GM23338 (cell line): ENCODE measurements at regions not wholly inside any gene's neighbourhood (a gene's known extent, or its start where the extent isn't known, plus 50 kb on each side); places are given as distances from the start of the nearest gene placed in this dataset.
A peak's percentile ranks its signal among the peaks of the same experiment; 100 is the strongest.
"Not testable (repeated sequence)": the region's sequence is repeated elsewhere in the genome, so short reads cannot be mapped to it uniquely, and the experiment has no call there.

ENCODE experiments used
- ATAC-seq: fragments of 200-7000 bp; cut with Tn5 transposase; 3 replicates; pipeline ENCODE4 v1.9.1; 2020
- DNase-seq: peaks from one replicate; pipeline ENCODE4 v3.0.0-alpha.2; 2015; ENCODE audit warnings: low spot score
- H2AFZ ChIP-seq: fragments of 200-600 bp; sonication (generic); 2 replicates; pipeline ENCODE4 v1.8.0; 2016; ENCODE audit warnings: antibody characterized with exemption, mild to moderate bottlenecking, moderate library complexity
- H3F3A ChIP-seq: fragments of 200-600 bp; sonication (generic); replicated peaks from 2 replicates; pipeline ENCODE4 v1.8.0; 2017; ENCODE audit warnings: antibody characterized with exemption, mixed run types, low read depth
- H3K27ac ChIP-seq: fragments of 200-600 bp; sonication (generic); 2 replicates; pipeline ENCODE4 v1.6.1; 2016; ENCODE audit warnings: low read depth
- H3K27me3 ChIP-seq: fragments of 200-600 bp; sonication (generic); 2 replicates; pipeline ENCODE4 v1.8.0; 2016; ENCODE audit warnings: mild to moderate bottlenecking, mixed run types, moderate library complexity; ENCODE audit not compliant: insufficient read depth
- H3K36me3 ChIP-seq: fragments of 200-600 bp; sonication (generic); 2 replicates; pipeline ENCODE4 v1.8.0; 2016; ENCODE audit warnings: mild to moderate bottlenecking; ENCODE audit not compliant: insufficient read depth
- H3K4me1 ChIP-seq: fragments of 200-600 bp; sonication (generic); 2 replicates; pipeline ENCODE4 v1.8.0; 2016; ENCODE audit warnings: mild to moderate bottlenecking, moderate library complexity; ENCODE audit not compliant: insufficient read depth
- H3K4me2 ChIP-seq: fragments of 200-600 bp; sonication (generic); 2 replicates; pipeline ENCODE4 v1.7.1; 2017; ENCODE audit warnings: mixed run types
- H3K4me3 ChIP-seq: fragments of 200-600 bp; sonication (generic); 2 replicates; pipeline ENCODE4 v1.6.1; 2016; ENCODE audit warnings: mixed run types
- H3K79me2 ChIP-seq: fragments of 200-600 bp; sonication (generic); replicated peaks from 2 replicates; pipeline ENCODE4 v1.8.0; 2017; ENCODE audit warnings: mild to moderate bottlenecking; ENCODE audit not compliant: insufficient read depth
- H3K9me2 ChIP-seq: fragments of 200-600 bp; sonication (generic); 2 replicates; pipeline ENCODE4 v1.8.0; 2017; ENCODE audit not compliant: insufficient read depth
- H4K20me1 ChIP-seq: fragments of 200-600 bp; sonication (generic); replicated peaks from 2 replicates; pipeline ENCODE4 v1.8.0; 2017; ENCODE audit warnings: mild to moderate bottlenecking; ENCODE audit not compliant: insufficient read depth
- H3K27ac Mint-ChIP-seq: 2 replicates; pipeline ENCODE4 v1.8.0; 2020; ENCODE audit warnings: inconsistent platforms, mild to moderate bottlenecking, moderate library complexity, mixed read lengths
- H3K27me3 Mint-ChIP-seq: 3 replicates; pipeline ENCODE4 v1.8.0; 2022; ENCODE audit warnings: low read depth, mild to moderate bottlenecking, moderate library complexity, mixed read lengths, inconsistent platforms; ENCODE audit not compliant: insufficient read depth, poor library complexity
- H3K36me3 Mint-ChIP-seq: 3 replicates; pipeline ENCODE4 v1.8.0; 2021; ENCODE audit warnings: low read depth, mild to moderate bottlenecking, inconsistent platforms, moderate library complexity, mixed read lengths
- H3K4me1 Mint-ChIP-seq: 3 replicates; pipeline ENCODE4 v1.8.0; 2020; ENCODE audit warnings: mild to moderate bottlenecking, inconsistent platforms, mixed read lengths
- H3K4me3 Mint-ChIP-seq: 3 replicates; pipeline ENCODE4 v1.8.0; 2021; ENCODE audit warnings: moderate library complexity, mild to moderate bottlenecking, inconsistent platforms, mixed read lengths
- H3K9me3 Mint-ChIP-seq: 3 replicates; pipeline ENCODE4 v1.8.0; 2020; ENCODE audit warnings: moderate library complexity, mild to moderate bottlenecking, inconsistent platforms, mixed read lengths
- ETS1 ChIP-seq: IDR thresholded peaks from 2 replicates; pipeline ENCODE4 v1.6.1; 2016; ENCODE audit warnings: antibody characterized with exemption
- EZH2 ChIP-seq: fragments of 200-600 bp; sonication (generic); IDR thresholded peaks from one replicate; pipeline ENCODE4 v1.8.0; 2017; ENCODE audit warnings: antibody characterized with exemption, mild to moderate bottlenecking, low read depth; ENCODE audit not compliant: unreplicated experiment
- NANOG ChIP-seq: IDR thresholded peaks from 2 replicates; pipeline ENCODE4 v1.6.1; 2016; ENCODE audit warnings: antibody characterized with exemption, borderline replicate concordance
- POLR2AphosphoS5 ChIP-seq: IDR thresholded peaks from 2 replicates; pipeline ENCODE4 v1.6.1; 2016; ENCODE audit warnings: antibody characterized with exemption, low read depth
- STAT1 ChIP-seq: IDR thresholded peaks from one replicate; pipeline ENCODE4 v1.6.1; 2016; ENCODE audit warnings: antibody characterized with exemption; ENCODE audit not compliant: unreplicated experiment
- ZNF114 ChIP-seq: fragments of 250-450 bp; sonication (Bioruptor Pico); IDR thresholded peaks from 2 replicates; pipeline ENCODE4 v1.5.0; 2020; ENCODE audit warnings: mild to moderate bottlenecking, moderate library complexity
- ZNF331 ChIP-seq: fragments of 250-450 bp; sonication (Bioruptor Pico); IDR thresholded peaks from 2 replicates; pipeline ENCODE4 v1.5.0; 2020; ENCODE audit warnings: low read depth, mild to moderate bottlenecking, moderate library complexity
- TF ChIP-seq, protein P1 (sequence below): IDR thresholded peaks from one replicate; pipeline ENCODE4 v1.6.1; 2018; ENCODE audit warnings: antibody characterized with exemption; ENCODE audit not compliant: unreplicated experiment
- TF ChIP-seq, protein P2 (sequence below), 2 experiments: fragments of 200-600 bp in 1 of 2; sonication (generic) in 1 of 2; conservative IDR thresholded peaks; 2 replicates each; pipeline versions ENCODE4 v1.5.1 to v1.6.1; 2016 to 2017; ENCODE audit warnings: antibody characterized with exemption in 2 of 2, low read depth in 2 of 2, mild to moderate bottlenecking in 2 of 2, moderate library complexity in 1 of 2

- no peak for TF ChIP-seq ETS1
- no peak for TF ChIP-seq EZH2
- TF ChIP-seq ZNF114 = no peak
- TF ChIP-seq, protein P1, sequence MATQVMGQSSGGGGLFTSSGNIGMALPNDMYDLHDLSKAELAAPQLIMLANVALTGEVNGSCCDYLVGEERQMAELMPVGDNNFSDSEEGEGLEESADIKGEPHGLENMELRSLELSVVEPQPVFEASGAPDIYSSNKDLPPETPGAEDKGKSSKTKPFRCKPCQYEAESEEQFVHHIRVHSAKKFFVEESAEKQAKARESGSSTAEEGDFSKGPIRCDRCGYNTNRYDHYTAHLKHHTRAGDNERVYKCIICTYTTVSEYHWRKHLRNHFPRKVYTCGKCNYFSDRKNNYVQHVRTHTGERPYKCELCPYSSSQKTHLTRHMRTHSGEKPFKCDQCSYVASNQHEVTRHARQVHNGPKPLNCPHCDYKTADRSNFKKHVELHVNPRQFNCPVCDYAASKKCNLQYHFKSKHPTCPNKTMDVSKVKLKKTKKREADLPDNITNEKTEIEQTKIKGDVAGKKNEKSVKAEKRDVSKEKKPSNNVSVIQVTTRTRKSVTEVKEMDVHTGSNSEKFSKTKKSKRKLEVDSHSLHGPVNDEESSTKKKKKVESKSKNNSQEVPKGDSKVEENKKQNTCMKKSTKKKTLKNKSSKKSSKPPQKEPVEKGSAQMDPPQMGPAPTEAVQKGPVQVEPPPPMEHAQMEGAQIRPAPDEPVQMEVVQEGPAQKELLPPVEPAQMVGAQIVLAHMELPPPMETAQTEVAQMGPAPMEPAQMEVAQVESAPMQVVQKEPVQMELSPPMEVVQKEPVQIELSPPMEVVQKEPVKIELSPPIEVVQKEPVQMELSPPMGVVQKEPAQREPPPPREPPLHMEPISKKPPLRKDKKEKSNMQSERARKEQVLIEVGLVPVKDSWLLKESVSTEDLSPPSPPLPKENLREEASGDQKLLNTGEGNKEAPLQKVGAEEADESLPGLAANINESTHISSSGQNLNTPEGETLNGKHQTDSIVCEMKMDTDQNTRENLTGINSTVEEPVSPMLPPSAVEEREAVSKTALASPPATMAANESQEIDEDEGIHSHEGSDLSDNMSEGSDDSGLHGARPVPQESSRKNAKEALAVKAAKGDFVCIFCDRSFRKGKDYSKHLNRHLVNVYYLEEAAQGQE = no peak
- no peak for TF ChIP-seq STAT1
- TF ChIP-seq, protein P2, sequence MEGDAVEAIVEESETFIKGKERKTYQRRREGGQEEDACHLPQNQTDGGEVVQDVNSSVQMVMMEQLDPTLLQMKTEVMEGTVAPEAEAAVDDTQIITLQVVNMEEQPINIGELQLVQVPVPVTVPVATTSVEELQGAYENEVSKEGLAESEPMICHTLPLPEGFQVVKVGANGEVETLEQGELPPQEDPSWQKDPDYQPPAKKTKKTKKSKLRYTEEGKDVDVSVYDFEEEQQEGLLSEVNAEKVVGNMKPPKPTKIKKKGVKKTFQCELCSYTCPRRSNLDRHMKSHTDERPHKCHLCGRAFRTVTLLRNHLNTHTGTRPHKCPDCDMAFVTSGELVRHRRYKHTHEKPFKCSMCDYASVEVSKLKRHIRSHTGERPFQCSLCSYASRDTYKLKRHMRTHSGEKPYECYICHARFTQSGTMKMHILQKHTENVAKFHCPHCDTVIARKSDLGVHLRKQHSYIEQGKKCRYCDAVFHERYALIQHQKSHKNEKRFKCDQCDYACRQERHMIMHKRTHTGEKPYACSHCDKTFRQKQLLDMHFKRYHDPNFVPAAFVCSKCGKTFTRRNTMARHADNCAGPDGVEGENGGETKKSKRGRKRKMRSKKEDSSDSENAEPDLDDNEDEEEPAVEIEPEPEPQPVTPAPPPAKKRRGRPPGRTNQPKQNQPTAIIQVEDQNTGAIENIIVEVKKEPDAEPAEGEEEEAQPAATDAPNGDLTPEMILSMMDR (conservative IDR thresholded peaks at IDR 0.05; ENCODE audit: low read depth in 2 of 2) = no peak
- no peak for TF ChIP-seq POLR2AphosphoS5
These were observed 54.8 kb upstream of the MITF start (continued) for GRCh38 chr3:69684309-69684961.

- Mint-ChIP-seq H3K36me3 (no peaks in the 10 kb centered on the region), H3K4me3 (no peak overlapping the region), H3K27ac (no peak overlapping the region), H3K9me3 (no peaks in the 10 kb centered on the region), H3K27me3 (peaks cover 57% of the 10 kb centered on the region), H3K4me1 (peaks cover 15% of the 10 kb centered on the region; the same call in 2 of the 3 replicates)
- Histone ChIP-seq H3K4me2 (no peak overlapping the region), H3K79me2 (no peaks in the 10 kb centered on the region), H2AFZ (no peak overlapping the region), H3K4me1 (no peaks in the 10 kb centered on the region; the same call in 1 of the 2 replicates), H3K27me3 (peaks cover 86% of the 10 kb centered on the region), H3K9me2 (no peaks in the 10 kb centered on the region), H3F3A (no peaks in the 10 kb centered on the region), H3K4me3 (no peak overlapping the region), H4K20me1 (peaks cover 7% of the 10 kb centered on the region; the same call in 1 of the 2 replicates), H3K27ac (no peak overlapping the region), H3K36me3 (no peaks in the 10 kb centered on the region)
- peak; percentile 72 for DNase-seq
- peak; percentile 94 for ATAC-seq
- TF ChIP-seq NANOG (peak; percentile 53), ZNF331 (CRISPR knock-in tag) (no peak), ETS1 (no peak)
These were observed 56.0 kb upstream of the MITF start for GRCh38 chr3:69683082-69683806.

DNA sequence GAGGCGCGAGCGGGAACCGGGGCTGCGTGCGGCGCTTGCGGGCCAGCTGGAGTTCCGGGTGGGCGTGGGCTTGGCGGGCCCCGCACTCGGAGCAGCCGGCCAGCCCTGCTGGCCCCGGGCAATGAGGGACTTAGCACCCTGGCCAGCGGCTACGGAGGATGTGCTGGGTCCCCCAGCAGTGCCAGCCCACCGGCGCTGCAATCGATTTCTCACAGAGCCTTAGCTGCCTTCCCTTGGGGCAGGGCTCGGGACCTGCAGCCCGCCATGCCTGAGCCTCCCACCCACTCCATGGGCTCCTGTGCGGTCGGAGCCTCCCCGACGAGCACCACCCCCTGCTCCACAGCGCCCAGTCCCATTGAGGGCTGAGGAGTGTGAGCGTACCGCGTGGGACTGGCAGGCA lies 61.8 kb upstream of the MITF start:
- H3K27me3 Mint-ChIP-seq = peaks cover 22% of the 10 kb centered on the region
- H3K4me3 ChIP-seq, H3K36me3 Mint-ChIP-seq, H3K4me2 ChIP-seq, H3K36me3 ChIP-seq, H3K4me1 ChIP-seq, H3K27ac Mint-ChIP-seq, H3K9me2 ChIP-seq, H3K9me3 Mint-ChIP-seq, H3K4me3 Mint-ChIP-seq, H2AFZ ChIP-seq, H4K20me1 ChIP-seq, H3K4me1 Mint-ChIP-seq, H3K79me2 ChIP-seq, DNase-seq, H3K27ac ChIP-seq, H3F3A ChIP-seq: not testable (repeated sequence)
- ATAC-seq = peak; percentile 27; the same call in 2 of the 3 replicates
- H3K27me3 ChIP-seq = peaks cover 34% of the 10 kb centered on the region
